ENCODE measurements at regions not wholly inside any gene's neighbourhood (a gene's known extent, or its start where the extent isn't known, plus 50 kb on each side); places are given as distances from the start of the nearest gene placed in this dataset.
"Not testable (repeated sequence)": the region's sequence is repeated elsewhere in the genome, so short reads cannot be mapped to it uniquely, and the experiment has no call there.

DNA sequence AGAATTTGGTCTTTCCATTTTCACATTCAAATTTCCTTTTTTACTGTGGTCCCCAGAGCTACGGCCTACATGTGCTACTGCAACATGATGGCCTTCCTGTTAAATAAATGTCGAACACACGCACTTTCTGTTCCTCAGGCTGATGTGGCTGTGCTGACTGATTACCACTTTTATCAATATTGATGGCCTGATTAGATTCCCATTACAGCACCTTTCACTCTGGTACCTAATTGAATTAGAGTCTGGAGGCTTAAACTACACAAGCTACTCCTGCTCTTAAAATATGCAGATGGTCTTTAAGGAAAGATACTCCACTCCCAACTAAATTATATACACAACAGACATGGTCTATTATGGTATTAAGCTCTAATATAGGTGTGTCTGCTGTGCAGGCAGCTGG lies 301.6 kb downstream of the FRK start:
- Histone ChIP-seq H3K27me3 (ENCODE audit: insufficient read depth, low read length, poor library complexity) (no peaks in the 10 kb centered on the region), H3K23ac (ENCODE audit: low read length) (no peak overlapping the region), H3K9ac (ENCODE audit: low read length) (no peak overlapping the region), H3K79me2 (ENCODE audit: control insufficient read depth, insufficient read depth, low read length) (no peaks in the 10 kb centered on the region), H3K4me3 (ENCODE audit: low read length) (no peak overlapping the region), H3K4me1 (ENCODE audit: control insufficient read depth, low read depth, low read length) (no peaks in the 10 kb centered on the region), H2BK5ac (ENCODE audit: low read length) (no peak overlapping the region), H3K27ac (ENCODE audit: low read depth, low read length) (no peak overlapping the region), H3K4me2 (ENCODE audit: low read length) (no peak overlapping the region), H4K5ac (ENCODE audit: low read length) (no peak overlapping the region), H2AK5ac (ENCODE audit: low read length) (no peak overlapping the region), H3K4ac (ENCODE audit: low read depth, low read length) (no peak overlapping the region), H3K36me3 (ENCODE audit: control insufficient read depth, insufficient read depth, low read length) (no peaks in the 10 kb centered on the region), H3K18ac (ENCODE audit: low read length) (no peak overlapping the region), H2BK120ac (ENCODE audit: low read depth, low read length) (no peak overlapping the region), H4K8ac (ENCODE audit: low read depth, low read length) (no peak overlapping the region), H3K56ac (ENCODE audit: low read length) (no peak overlapping the region), H3K79me1 (ENCODE audit: low read length) (no peaks in the 10 kb centered on the region), H2BK15ac (replicated peaks; ENCODE audit: low read depth) (no peak overlapping the region)
- no CpG with 5 or more reads among the region's 3 CpGs for WGBS (ENCODE audit: extremely low coverage, insufficient coverage, low lambda C conversion rate)
- no peak for DNase-seq

DNA sequence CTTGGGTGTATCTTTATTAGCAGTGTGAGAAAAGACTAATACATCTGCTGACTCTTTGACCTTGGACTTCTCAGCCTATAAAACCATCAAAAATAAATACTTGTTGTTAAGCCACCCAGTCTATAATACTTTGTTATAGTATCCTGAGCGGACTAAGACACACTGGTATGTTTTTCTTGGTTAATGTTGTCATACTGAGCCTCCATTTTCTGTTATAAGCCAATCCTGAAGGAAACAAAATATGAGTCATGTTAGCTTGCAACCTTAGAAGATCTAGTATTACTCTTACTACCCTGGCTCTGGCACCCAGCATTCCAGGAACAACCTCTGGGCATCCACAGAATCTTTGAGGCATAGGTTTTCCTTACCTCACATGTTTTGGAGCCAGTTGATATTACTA lies 307.2 kb downstream of the FRK start:
- no peaks in the 10 kb centered on the region for H3K4me1 ChIP-seq (ENCODE audit: control insufficient read depth, low read depth, low read length)
- no peak overlapping the region for H2BK120ac ChIP-seq (ENCODE audit: low read depth, low read length)
- no peak overlapping the region for H3K56ac ChIP-seq (ENCODE audit: low read length)
- H3K27ac ChIP-seq (ENCODE audit: low read depth, low read length): no peak overlapping the region
- no peak overlapping the region for H3K18ac ChIP-seq (ENCODE audit: low read length)
- no peak overlapping the region for H4K5ac ChIP-seq (ENCODE audit: low read length)
- H2AK5ac ChIP-seq (ENCODE audit: low read length): no peak overlapping the region
- H3K9ac ChIP-seq (ENCODE audit: low read length): no peak overlapping the region
- H3K23ac ChIP-seq (ENCODE audit: low read length): no peak overlapping the region
- no peaks in the 10 kb centered on the region for H3K79me2 ChIP-seq (ENCODE audit: control insufficient read depth, insufficient read depth, low read length)
- no peak overlapping the region for H3K4me2 ChIP-seq (ENCODE audit: low read length)
- H3K4ac ChIP-seq (ENCODE audit: low read depth, low read length): no peak overlapping the region
- H2BK5ac ChIP-seq (ENCODE audit: low read length): no peak overlapping the region
- H3K4me3 ChIP-seq (ENCODE audit: low read length): no peak overlapping the region
- no peaks in the 10 kb centered on the region for H3K79me1 ChIP-seq (ENCODE audit: low read length)
- H4K8ac ChIP-seq (ENCODE audit: low read depth, low read length): no peak overlapping the region
- no peak for DNase-seq
- no peaks in the 10 kb centered on the region for H3K27me3 ChIP-seq (ENCODE audit: insufficient read depth, low read length, poor library complexity)
- H3K36me3 ChIP-seq (ENCODE audit: control insufficient read depth, insufficient read depth, low read length): no peaks in the 10 kb centered on the region
- no peak overlapping the region for H2BK15ac ChIP-seq (replicated peaks; ENCODE audit: low read depth)
- no CpG with 5 or more reads among the region's 1 CpG for WGBS (ENCODE audit: extremely low coverage, insufficient coverage, low lambda C conversion rate)

DNA sequence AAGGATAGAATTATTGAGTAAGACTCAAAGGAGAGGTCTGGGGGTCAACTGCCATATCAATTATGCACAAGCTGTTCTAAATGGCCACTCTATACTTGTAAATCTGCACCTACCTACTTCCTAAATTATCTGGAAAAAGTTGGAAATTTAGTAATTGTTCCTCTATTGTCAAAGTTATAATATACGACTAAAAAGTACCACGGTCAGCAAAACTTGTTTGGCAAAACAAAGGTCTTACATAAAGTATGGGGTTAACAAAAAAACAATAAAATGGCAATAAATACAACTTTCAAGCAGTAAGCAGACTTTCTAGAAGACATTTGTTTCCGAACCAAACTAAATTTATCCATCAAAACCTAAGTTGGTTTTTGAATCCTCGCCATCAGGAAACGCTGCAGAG lies 309.7 kb downstream of the FRK start:
- H2BK15ac ChIP-seq (replicated peaks; ENCODE audit: low read depth): no peak overlapping the region
- H3K27me3 ChIP-seq (ENCODE audit: insufficient read depth, low read length, poor library complexity): no peaks in the 10 kb centered on the region
- no peak overlapping the region for H3K56ac ChIP-seq (ENCODE audit: low read length)
- no peak overlapping the region for H3K18ac ChIP-seq (ENCODE audit: low read length)
- no peak overlapping the region for H3K23ac ChIP-seq (ENCODE audit: low read length)
- H3K4me3 ChIP-seq (ENCODE audit: low read length): no peak overlapping the region
- no peak overlapping the region for H3K4ac ChIP-seq (ENCODE audit: low read depth, low read length)
- H3K36me3 ChIP-seq (ENCODE audit: control insufficient read depth, insufficient read depth, low read length): no peaks in the 10 kb centered on the region
- no peaks in the 10 kb centered on the region for H3K4me1 ChIP-seq (ENCODE audit: control insufficient read depth, low read depth, low read length)
- H3K27ac ChIP-seq (ENCODE audit: low read depth, low read length): no peak overlapping the region
- H4K8ac ChIP-seq (ENCODE audit: low read depth, low read length): no peak overlapping the region
- no peak overlapping the region for H3K4me2 ChIP-seq (ENCODE audit: low read length)
- H4K5ac ChIP-seq (ENCODE audit: low read length): no peak overlapping the region
- no peak overlapping the region for H2BK5ac ChIP-seq (ENCODE audit: low read length)
- DNase-seq: no peak
- H3K79me2 ChIP-seq (ENCODE audit: control insufficient read depth, insufficient read depth, low read length): no peaks in the 10 kb centered on the region
- H2BK120ac ChIP-seq (ENCODE audit: low read depth, low read length): no peak overlapping the region
- WGBS (ENCODE audit: extremely low coverage, insufficient coverage, low lambda C conversion rate): no CpG with 5 or more reads among the region's 5 CpGs
- no peak overlapping the region for H2AK5ac ChIP-seq (ENCODE audit: low read length)
- H3K9ac ChIP-seq (ENCODE audit: low read length): no peak overlapping the region
- H3K79me1 ChIP-seq (ENCODE audit: low read length): no peaks in the 10 kb centered on the region

DNA sequence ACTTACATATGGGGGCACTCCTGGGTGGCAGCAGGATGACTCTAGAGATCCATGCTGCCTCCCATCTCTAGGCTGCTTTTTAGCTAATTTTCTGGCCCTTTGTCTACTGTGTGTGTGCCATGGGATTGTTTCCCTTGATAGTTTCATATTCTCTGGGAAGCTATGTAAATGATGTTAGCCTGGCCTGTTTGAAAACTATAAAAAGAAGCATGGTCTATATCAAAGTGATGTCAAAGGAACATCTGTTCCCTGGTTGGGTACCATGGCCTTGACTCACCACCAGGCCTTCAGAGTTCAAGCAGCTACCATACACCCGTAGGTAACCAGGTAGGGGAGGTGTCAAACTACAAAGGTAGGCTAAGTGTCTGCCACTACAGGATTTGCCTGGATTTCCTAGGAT lies 310.4 kb downstream of the FRK start:
- no peak overlapping the region for H2BK120ac ChIP-seq (ENCODE audit: low read depth, low read length)
- H3K79me2 ChIP-seq (ENCODE audit: control insufficient read depth, insufficient read depth, low read length): no peaks in the 10 kb centered on the region
- no peak for DNase-seq
- H3K4me3 ChIP-seq (ENCODE audit: low read length): no peak overlapping the region
- H3K36me3 ChIP-seq (ENCODE audit: control insufficient read depth, insufficient read depth, low read length): no peaks in the 10 kb centered on the region
- H3K27ac ChIP-seq (ENCODE audit: low read depth, low read length): no peak overlapping the region
- no peak overlapping the region for H2BK5ac ChIP-seq (ENCODE audit: low read length)
- H2BK15ac ChIP-seq (replicated peaks; ENCODE audit: low read depth): no peak overlapping the region
- no peak overlapping the region for H3K4ac ChIP-seq (ENCODE audit: low read depth, low read length)
- no peak overlapping the region for H3K23ac ChIP-seq (ENCODE audit: low read length)
- H3K18ac ChIP-seq (ENCODE audit: low read length): no peak overlapping the region
- no peaks in the 10 kb centered on the region for H3K27me3 ChIP-seq (ENCODE audit: insufficient read depth, low read length, poor library complexity)
- H3K4me1 ChIP-seq (ENCODE audit: control insufficient read depth, low read depth, low read length): no peaks in the 10 kb centered on the region
- no peak overlapping the region for H3K4me2 ChIP-seq (ENCODE audit: low read length)
- no peak overlapping the region for H4K8ac ChIP-seq (ENCODE audit: low read depth, low read length)
- H2AK5ac ChIP-seq (ENCODE audit: low read length): no peak overlapping the region
- no peak overlapping the region for H3K9ac ChIP-seq (ENCODE audit: low read length)
- no peak overlapping the region for H4K5ac ChIP-seq (ENCODE audit: low read length)
- no CpG with 5 or more reads among the region's 1 CpG for WGBS (ENCODE audit: extremely low coverage, insufficient coverage, low lambda C conversion rate)
- no peaks in the 10 kb centered on the region for H3K79me1 ChIP-seq (ENCODE audit: low read length)
- no peak overlapping the region for H3K56ac ChIP-seq (ENCODE audit: low read length)

DNA sequence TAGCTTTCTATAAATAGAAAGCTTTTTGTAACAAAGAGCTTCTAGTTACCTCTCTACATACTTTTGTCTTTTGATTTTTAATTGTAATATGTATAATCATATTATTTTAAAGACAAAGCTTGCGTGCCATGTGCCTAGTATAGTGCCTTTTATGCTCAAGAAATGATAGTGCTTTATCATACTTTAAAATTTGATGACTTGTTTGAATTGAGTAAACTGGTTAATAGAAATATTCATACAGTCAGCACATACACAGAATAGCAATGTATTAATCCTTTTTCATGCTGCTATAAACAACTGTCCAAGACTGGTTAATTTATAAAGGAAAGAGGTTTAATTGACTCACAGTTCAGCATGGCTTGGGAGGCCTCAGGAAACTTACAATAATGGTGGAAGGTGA lies 313.0 kb downstream of the FRK start:
- no peak overlapping the region for H4K5ac ChIP-seq (ENCODE audit: low read length)
- no peaks in the 10 kb centered on the region for H3K79me1 ChIP-seq (ENCODE audit: low read length)
- H4K8ac ChIP-seq (ENCODE audit: low read depth, low read length): no peak overlapping the region
- no peak overlapping the region for H2AK5ac ChIP-seq (ENCODE audit: low read length)
- no peaks in the 10 kb centered on the region for H3K4me1 ChIP-seq (ENCODE audit: control insufficient read depth, low read depth, low read length)
- H2BK120ac ChIP-seq (ENCODE audit: low read depth, low read length): no peak overlapping the region
- H3K56ac ChIP-seq (ENCODE audit: low read length): no peak overlapping the region
- H2BK15ac ChIP-seq (replicated peaks; ENCODE audit: low read depth): no peak overlapping the region
- no peaks in the 10 kb centered on the region for H3K27me3 ChIP-seq (ENCODE audit: insufficient read depth, low read length, poor library complexity)
- no peak overlapping the region for H2BK5ac ChIP-seq (ENCODE audit: low read length)
- H3K27ac ChIP-seq (ENCODE audit: low read depth, low read length): no peak overlapping the region
- no peak overlapping the region for H3K23ac ChIP-seq (ENCODE audit: low read length)
- H3K36me3 ChIP-seq (ENCODE audit: control insufficient read depth, insufficient read depth, low read length): no peaks in the 10 kb centered on the region
- no peak overlapping the region for H3K4me3 ChIP-seq (ENCODE audit: low read length)
- no peak overlapping the region for H3K4ac ChIP-seq (ENCODE audit: low read depth, low read length)
- no CpG with 5 or more reads among the region's 1 CpG for WGBS (ENCODE audit: extremely low coverage, insufficient coverage, low lambda C conversion rate)
- H3K4me2 ChIP-seq (ENCODE audit: low read length): no peak overlapping the region
- H3K79me2 ChIP-seq (ENCODE audit: control insufficient read depth, insufficient read depth, low read length): no peaks in the 10 kb centered on the region
- no peak overlapping the region for H3K9ac ChIP-seq (ENCODE audit: low read length)
- no peak overlapping the region for H3K18ac ChIP-seq (ENCODE audit: low read length)
- no peak for DNase-seq

DNA sequence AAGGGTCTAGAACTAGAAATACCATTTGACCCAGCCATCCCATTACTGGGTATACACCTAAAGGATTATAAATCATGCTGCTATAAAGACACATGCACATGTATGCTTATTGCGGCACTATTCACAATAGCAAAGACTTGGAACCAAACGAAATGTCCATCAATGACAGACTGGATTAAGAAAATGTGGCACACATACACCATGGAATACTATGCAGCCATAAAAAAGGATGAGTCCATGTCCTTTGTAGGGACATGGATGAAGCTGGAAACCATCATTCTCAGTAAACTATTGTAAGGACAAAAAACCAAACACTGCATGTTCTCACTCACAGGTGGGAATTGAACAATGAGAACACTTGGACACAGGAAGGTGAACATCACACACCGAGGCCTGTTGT lies 314.1 kb downstream of the FRK start:
- not testable (repeated sequence) for H3K4me2 ChIP-seq (ENCODE audit: low read length); H4K8ac ChIP-seq (ENCODE audit: low read depth, low read length); H3K79me1 ChIP-seq (ENCODE audit: low read length); H2BK120ac ChIP-seq (ENCODE audit: low read depth, low read length); H3K23ac ChIP-seq (ENCODE audit: low read length); H3K79me2 ChIP-seq (ENCODE audit: control insufficient read depth, insufficient read depth, low read length); H3K4me1 ChIP-seq (ENCODE audit: control insufficient read depth, low read depth, low read length); H3K4ac ChIP-seq (ENCODE audit: low read depth, low read length); DNase-seq; H2BK5ac ChIP-seq (ENCODE audit: low read length); H3K9ac ChIP-seq (ENCODE audit: low read length); H3K27ac ChIP-seq (ENCODE audit: low read depth, low read length); H3K36me3 ChIP-seq (ENCODE audit: control insufficient read depth, insufficient read depth, low read length); H3K18ac ChIP-seq (ENCODE audit: low read length); H2AK5ac ChIP-seq (ENCODE audit: low read length); H3K4me3 ChIP-seq (ENCODE audit: low read length); H4K5ac ChIP-seq (ENCODE audit: low read length); H2BK15ac ChIP-seq (replicated peaks; ENCODE audit: low read depth); H3K56ac ChIP-seq (ENCODE audit: low read length); H3K27me3 ChIP-seq (ENCODE audit: insufficient read depth, low read length, poor library complexity)
- WGBS (ENCODE audit: extremely low coverage, insufficient coverage, low lambda C conversion rate): no CpG with 5 or more reads among the region's 3 CpGs

Measured in mesendoderm (in vitro differentiated cells).